ENCODE measurements at regions not wholly inside any gene's neighbourhood (a gene's known extent, or its start where the extent isn't known, plus 50 kb on each side); places are given as distances from the start of the nearest gene placed in this dataset.

DNA sequence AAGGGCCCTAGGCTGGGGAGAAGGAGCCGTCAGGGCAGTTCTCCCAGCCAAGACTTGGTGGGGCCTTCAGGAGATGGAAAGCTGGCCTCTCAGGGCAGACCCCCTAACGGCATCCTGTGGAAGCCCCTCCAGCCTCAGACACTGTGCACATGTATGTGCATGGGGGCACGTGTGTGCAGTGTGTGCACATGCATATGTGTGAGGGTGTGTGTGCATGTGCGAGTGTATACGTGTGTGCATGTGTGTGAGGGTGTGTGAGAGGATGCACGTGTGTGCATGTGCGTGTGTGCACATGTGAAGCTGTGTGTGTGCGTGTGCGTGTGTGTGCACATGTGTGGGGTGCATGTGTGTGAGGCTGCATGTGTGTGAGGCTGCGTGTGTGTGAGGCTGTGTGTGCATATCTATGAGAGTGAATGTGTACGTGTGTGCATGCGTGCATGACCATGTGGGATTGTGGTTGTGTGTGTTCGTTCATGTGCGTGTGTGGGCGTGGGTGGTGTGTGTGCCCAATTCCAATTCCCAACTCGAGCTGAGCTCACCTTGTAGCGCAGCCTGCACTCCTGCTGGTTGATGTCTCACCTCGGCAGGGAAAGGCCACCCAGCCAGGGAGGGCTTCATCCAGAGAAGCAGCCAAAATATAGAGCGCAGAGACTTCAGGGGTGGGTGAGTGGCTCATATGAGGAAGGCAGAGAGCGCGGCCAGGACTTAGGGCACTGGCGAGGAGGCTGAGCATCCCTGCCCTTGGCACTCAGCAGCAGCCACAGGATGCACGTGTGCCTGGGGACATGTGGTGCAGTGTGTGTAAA is 142.7 kb upstream of the PPP1R26 start:
- Mint-ChIP-seq H3K27ac (ENCODE audit: unreplicated experiment) (no peak overlapping the region), H3K4me3 (ENCODE audit: unreplicated experiment) (no peak overlapping the region)

GRCh38 chr9:135338546-135338945 is 141.0 kb upstream of the PPP1R26 start:
- DNase-seq (ENCODE audit: low spot score) = no peak
- H3K9me3 Mint-ChIP-seq (ENCODE audit: unreplicated experiment) = no peaks in the 10 kb centered on the region
- peaks cover 13% of the 10 kb centered on the region for H3K27me3 Mint-ChIP-seq (ENCODE audit: unreplicated experiment)
- H3K4me3 Mint-ChIP-seq (ENCODE audit: unreplicated experiment) = no peak overlapping the region
- peaks cover 5% of the 10 kb centered on the region for H3K4me1 Mint-ChIP-seq (ENCODE audit: unreplicated experiment)
- H3K27ac Mint-ChIP-seq (ENCODE audit: unreplicated experiment) = no peak overlapping the region
- H3K36me3 Mint-ChIP-seq (ENCODE audit: low read depth, unreplicated experiment) = no peaks in the 10 kb centered on the region
- TF ChIP-seq CTCF (IDR thresholded peaks at IDR 0.05; ENCODE audit: unreplicated experiment) = no peak

More for the DNA sequence above, 142.7 kb upstream of the PPP1R26 start:
- Mint-ChIP-seq H3K27me3 (ENCODE audit: unreplicated experiment) (peaks cover 13% of the 10 kb centered on the region), H3K9me3 (ENCODE audit: unreplicated experiment) (no peaks in the 10 kb centered on the region), H3K4me1 (ENCODE audit: unreplicated experiment) (peaks cover 5% of the 10 kb centered on the region), H3K36me3 (ENCODE audit: low read depth, unreplicated experiment) (no peaks in the 10 kb centered on the region)
- no peak for DNase-seq (ENCODE audit: low spot score)
- TF ChIP-seq CTCF (IDR thresholded peaks at IDR 0.05; ENCODE audit: unreplicated experiment) = no peak

- H3K4me1 Mint-ChIP-seq (ENCODE audit: unreplicated experiment) = peaks cover 5% of the 10 kb centered on the region
- H3K27me3 Mint-ChIP-seq (ENCODE audit: unreplicated experiment) = peaks cover 15% of the 10 kb centered on the region
- DNase-seq (ENCODE audit: low spot score) = no peak
- H3K36me3 Mint-ChIP-seq (ENCODE audit: low read depth, unreplicated experiment) = no peaks in the 10 kb centered on the region
- no peaks in the 10 kb centered on the region for H3K9me3 Mint-ChIP-seq (ENCODE audit: unreplicated experiment)
- H3K27ac Mint-ChIP-seq (ENCODE audit: unreplicated experiment) = no peak overlapping the region
- TF ChIP-seq CTCF (IDR thresholded peaks at IDR 0.05; ENCODE audit: unreplicated experiment) = no peak
- no peak overlapping the region for H3K4me3 Mint-ChIP-seq (ENCODE audit: unreplicated experiment)
Observed at GRCh38 chr9:135339378-135339973, 140.1 kb upstream of the PPP1R26 start.

- H3K9me3 Mint-ChIP-seq (ENCODE audit: unreplicated experiment) = no peaks in the 10 kb centered on the region
- no peak for DNase-seq (ENCODE audit: low spot score)
- no peak for TF ChIP-seq CTCF (IDR thresholded peaks at IDR 0.05; ENCODE audit: unreplicated experiment)
- H3K36me3 Mint-ChIP-seq (ENCODE audit: low read depth, unreplicated experiment) = no peaks in the 10 kb centered on the region
- H3K4me3 Mint-ChIP-seq (ENCODE audit: unreplicated experiment) = no peak overlapping the region
- no peak overlapping the region for H3K27ac Mint-ChIP-seq (ENCODE audit: unreplicated experiment)
- peaks cover 5% of the 10 kb centered on the region for H3K4me1 Mint-ChIP-seq (ENCODE audit: unreplicated experiment)
- H3K27me3 Mint-ChIP-seq (ENCODE audit: unreplicated experiment) = peaks cover 15% of the 10 kb centered on the region
Observed at GRCh38 chr9:135340143-135340655, 139.4 kb upstream of the PPP1R26 start.
